ENCODE measurements at regions not wholly inside any gene's neighbourhood (a gene's known extent, or its start where the extent isn't known, plus 50 kb on each side); places are given as distances from the start of the nearest gene placed in this dataset.

GRCh38 chr4:164373021-164373420, 380.9 kb upstream of the SMIM31 start:
- H3K36me3 Mint-ChIP-seq (ENCODE audit: insufficient read depth in 1 of 3, low read depth in 3 of 3): no peaks in the 10 kb centered on the region
- no CpG with 5 or more reads among the region's 1 CpG for WGBS (ENCODE audit: extremely low coverage, insufficient read length, low lambda C conversion rate)
- H3K9me3 Mint-ChIP-seq: no peaks in the 10 kb centered on the region

More at GRCh38 chr4:164373021-164373420, 380.9 kb upstream of the SMIM31 start:
- H2BK120ac ChIP-seq (ENCODE audit: low read depth, low read length, poor library complexity, severe bottlenecking): no peak overlapping the region
- no peak overlapping the region for H3K9ac ChIP-seq (ENCODE audit: extremely low read depth, insufficient read length, low read length)
- Mint-ChIP-seq H3K27me3 (ENCODE audit: low read depth) (no peaks in the 10 kb centered on the region), H3K27ac (no peak overlapping the region), H3K4me3 (no peak overlapping the region), H3K4me1 (0 out of 4 replicates have a peak, but pooled peaks cover 0 to 3% of the 10 kb centered on the region in 2 experiments)
- H2BK12ac ChIP-seq (ENCODE audit: insufficient read length, low read depth, low read length): no peak overlapping the region
- no peak for DNase-seq
- no peak overlapping the region for H2AFZ ChIP-seq (ENCODE audit: low read length)
- no peak overlapping the region for H3K23ac ChIP-seq (ENCODE audit: insufficient read length, low read depth, low read length)
- H3K27me3 ChIP-seq (ENCODE audit: insufficient read depth, low read length): no peaks in the 10 kb centered on the region
- 0 out of 2 replicates have a peak, but pooled peaks cover 2% of the 10 kb centered on the region for H3K79me2 ChIP-seq (ENCODE audit: insufficient read depth, low read length)
- H4K91ac ChIP-seq (ENCODE audit: insufficient read length, low read depth, low read length): no peak overlapping the region
- no peak overlapping the region for H3T11ph ChIP-seq (ENCODE audit: low read length)
- TF ChIP-seq CTCF (conservative IDR thresholded peaks at IDR 0.05): no peak
- H2BK20ac ChIP-seq (ENCODE audit: low read depth, low read length, poor library complexity, severe bottlenecking): no peak overlapping the region
- no peak overlapping the region for H2BK5ac ChIP-seq (ENCODE audit: insufficient read length, low read length)
- no peak overlapping the region for H2BK15ac ChIP-seq (ENCODE audit: low read depth, low read length)
- no peak overlapping the region for H4K8ac ChIP-seq (replicated peaks; ENCODE audit: insufficient read length, low read depth, low read length)
- H3K79me1 ChIP-seq (ENCODE audit: insufficient read depth, low read depth, low read length, poor library complexity, severe bottlenecking): no peaks in the 10 kb centered on the region
- no peaks in the 10 kb centered on the region for H3K23me2 ChIP-seq (ENCODE audit: insufficient read length, low read depth, low read length, poor library complexity, severe bottlenecking)
- H2AK5ac ChIP-seq (ENCODE audit: insufficient read length, low read length): no peak overlapping the region
- H3K27ac ChIP-seq (ENCODE audit: insufficient read length, low read depth, low read length): no peak overlapping the region
- H4K5ac ChIP-seq (ENCODE audit: insufficient read length, low read depth, low read length): no peak overlapping the region
- no peak overlapping the region for H3K14ac ChIP-seq (ENCODE audit: insufficient read depth, low read length)
- no peaks in the 10 kb centered on the region for H3K4me1 ChIP-seq (ENCODE audit: insufficient read depth, low read length)
- no peaks in the 10 kb centered on the region for H4K20me1 ChIP-seq (ENCODE audit: control insufficient read depth, insufficient read depth, insufficient read length)
- no peak overlapping the region for H3K4me2 ChIP-seq (ENCODE audit: insufficient read depth, insufficient read length, low read length)
- no peaks in the 10 kb centered on the region for H3K9me3 ChIP-seq (ENCODE audit: control insufficient read depth, low read depth, low read length)
- no peak overlapping the region for H3K56ac ChIP-seq (ENCODE audit: insufficient read length, low read depth, low read length)
- H3K18ac ChIP-seq (ENCODE audit: insufficient read length, low read depth, low read length): no peak overlapping the region
- no peak overlapping the region for H3K4ac ChIP-seq (ENCODE audit: low read depth, low read length)
